Thyroid gland (tissue), 4 donors: ENCODE measurements at regions not wholly inside any gene's neighbourhood (a gene's known extent, or its start where the extent isn't known, plus 50 kb on each side); places are given as distances from the start of the nearest gene placed in this dataset.

Experiments used
- POLR2A ChIP-seq, 2 donors: fragments of 450-650 bp; IDR thresholded peaks; one replicate each; pipeline ENCODE4 v1.6.1; 2017; ENCODE audit warnings: antibody characterized with exemption in 2 of 2, mild to moderate bottlenecking in 2 of 2, moderate library complexity in 1 of 2
- TF ChIP-seq, protein P1 (sequence below), 6 experiments: fragments of 200-600 bp in 3 of 6; fragments of 450-650 bp in 3 of 6; sonication (generic) in 3 of 6; IDR thresholded peaks; one replicate each; pipeline ENCODE4 v1.5.1; 2016 to 2019; ENCODE audit warnings: antibody characterized with exemption in 6 of 6, mild to moderate bottlenecking in 2 of 6, inconsistent platforms in 1 of 6, moderate library complexity in 1 of 6

DNA sequence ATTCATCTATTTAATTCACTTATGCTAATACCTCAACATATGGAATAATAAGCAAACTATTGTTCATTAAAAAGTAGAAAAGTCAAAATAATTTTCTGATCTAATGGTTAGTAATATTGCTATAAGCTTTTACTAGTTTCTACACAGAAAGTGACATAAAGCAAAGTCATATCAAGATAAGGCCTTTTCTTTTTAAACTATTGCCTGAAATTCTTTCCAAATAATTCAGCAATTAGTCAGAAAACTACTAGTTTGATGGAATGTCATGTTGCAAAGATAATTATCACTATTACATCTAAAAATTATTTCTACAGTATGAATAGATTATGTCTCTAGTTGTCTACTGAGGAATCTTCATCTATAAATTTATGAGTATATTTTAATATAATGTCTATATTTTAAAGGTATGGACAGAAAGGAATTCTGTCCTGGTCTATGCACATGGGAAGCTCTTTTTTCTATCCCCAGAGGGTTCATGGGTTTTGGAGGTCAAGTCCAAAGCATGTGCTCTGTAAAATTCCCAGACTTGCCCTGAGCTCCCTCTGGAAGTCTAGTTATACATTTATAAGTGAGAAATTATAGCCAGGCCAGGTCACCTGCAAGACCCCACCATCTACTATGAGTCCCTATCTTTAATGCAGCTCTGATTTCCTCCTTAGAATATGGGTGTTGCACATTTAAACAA is 84.6 kb upstream of the DPYD start:
- TF ChIP-seq POLR2A (IDR thresholded peaks at IDR 0.05) = no peak
- TF ChIP-seq, protein P1, sequence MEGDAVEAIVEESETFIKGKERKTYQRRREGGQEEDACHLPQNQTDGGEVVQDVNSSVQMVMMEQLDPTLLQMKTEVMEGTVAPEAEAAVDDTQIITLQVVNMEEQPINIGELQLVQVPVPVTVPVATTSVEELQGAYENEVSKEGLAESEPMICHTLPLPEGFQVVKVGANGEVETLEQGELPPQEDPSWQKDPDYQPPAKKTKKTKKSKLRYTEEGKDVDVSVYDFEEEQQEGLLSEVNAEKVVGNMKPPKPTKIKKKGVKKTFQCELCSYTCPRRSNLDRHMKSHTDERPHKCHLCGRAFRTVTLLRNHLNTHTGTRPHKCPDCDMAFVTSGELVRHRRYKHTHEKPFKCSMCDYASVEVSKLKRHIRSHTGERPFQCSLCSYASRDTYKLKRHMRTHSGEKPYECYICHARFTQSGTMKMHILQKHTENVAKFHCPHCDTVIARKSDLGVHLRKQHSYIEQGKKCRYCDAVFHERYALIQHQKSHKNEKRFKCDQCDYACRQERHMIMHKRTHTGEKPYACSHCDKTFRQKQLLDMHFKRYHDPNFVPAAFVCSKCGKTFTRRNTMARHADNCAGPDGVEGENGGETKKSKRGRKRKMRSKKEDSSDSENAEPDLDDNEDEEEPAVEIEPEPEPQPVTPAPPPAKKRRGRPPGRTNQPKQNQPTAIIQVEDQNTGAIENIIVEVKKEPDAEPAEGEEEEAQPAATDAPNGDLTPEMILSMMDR (IDR thresholded peaks at IDR 0.05) = no peak
